ENCODE measurements at regions not wholly inside any gene's neighbourhood (a gene's known extent, or its start where the extent isn't known, plus 50 kb on each side); places are given as distances from the start of the nearest gene placed in this dataset.

- TF ChIP-seq, protein P1, sequence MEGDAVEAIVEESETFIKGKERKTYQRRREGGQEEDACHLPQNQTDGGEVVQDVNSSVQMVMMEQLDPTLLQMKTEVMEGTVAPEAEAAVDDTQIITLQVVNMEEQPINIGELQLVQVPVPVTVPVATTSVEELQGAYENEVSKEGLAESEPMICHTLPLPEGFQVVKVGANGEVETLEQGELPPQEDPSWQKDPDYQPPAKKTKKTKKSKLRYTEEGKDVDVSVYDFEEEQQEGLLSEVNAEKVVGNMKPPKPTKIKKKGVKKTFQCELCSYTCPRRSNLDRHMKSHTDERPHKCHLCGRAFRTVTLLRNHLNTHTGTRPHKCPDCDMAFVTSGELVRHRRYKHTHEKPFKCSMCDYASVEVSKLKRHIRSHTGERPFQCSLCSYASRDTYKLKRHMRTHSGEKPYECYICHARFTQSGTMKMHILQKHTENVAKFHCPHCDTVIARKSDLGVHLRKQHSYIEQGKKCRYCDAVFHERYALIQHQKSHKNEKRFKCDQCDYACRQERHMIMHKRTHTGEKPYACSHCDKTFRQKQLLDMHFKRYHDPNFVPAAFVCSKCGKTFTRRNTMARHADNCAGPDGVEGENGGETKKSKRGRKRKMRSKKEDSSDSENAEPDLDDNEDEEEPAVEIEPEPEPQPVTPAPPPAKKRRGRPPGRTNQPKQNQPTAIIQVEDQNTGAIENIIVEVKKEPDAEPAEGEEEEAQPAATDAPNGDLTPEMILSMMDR (IDR thresholded peaks at IDR 0.05): no peak
- TF ChIP-seq POLR2A (IDR thresholded peaks at IDR 0.05) (no peak), POLR2AphosphoS5 (IDR thresholded peaks at IDR 0.05) (no peak)
These were observed 60.2 kb downstream of the MID1IP1 start for GRCh38 chrX:38861489-38861888.
